ENCODE measurements at regions not wholly inside any gene's neighbourhood (a gene's known extent, or its start where the extent isn't known, plus 50 kb on each side); places are given as distances from the start of the nearest gene placed in this dataset.

DNA sequence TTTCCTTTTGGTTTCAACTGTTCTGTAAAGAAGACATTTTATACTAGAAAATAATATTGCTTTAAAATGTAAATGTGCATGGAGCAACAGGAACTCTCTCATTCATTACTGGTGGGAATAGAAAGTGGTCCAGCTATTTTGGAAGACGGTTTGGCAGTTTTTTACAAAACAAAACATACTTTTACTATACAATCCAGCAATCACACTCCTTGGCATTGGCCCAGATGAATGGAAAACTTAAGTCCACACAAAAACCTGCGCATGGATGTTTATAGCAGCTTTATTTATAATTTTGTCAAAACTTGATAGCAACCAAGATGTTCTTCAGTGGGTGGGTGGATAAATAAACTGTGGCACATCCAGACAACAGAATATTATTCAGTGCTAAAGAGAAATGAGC, 49.9 kb upstream of the SEPTIN5 start:
- TF ChIP-seq EZH2 (IDR thresholded peaks at IDR 0.05) (no peak), TCF7L2 (IDR thresholded peaks at IDR 0.05; ENCODE audit: borderline replicate concordance, extremely low read depth, insufficient read depth, insufficient read length) (no peak), EZH2phosphoT487 (IDR thresholded peaks at IDR 0.05; ENCODE audit: borderline replicate concordance) (no peak), POLR2A (IDR thresholded peaks at IDR 0.05; ENCODE audit: borderline replicate concordance, extremely low read depth, insufficient read depth, insufficient read length) (no peak), POLR2AphosphoS5 (IDR thresholded peaks at IDR 0.05; ENCODE audit: low read depth, low read length) (no peak), SRF (IDR thresholded peaks at IDR 0.05; ENCODE audit: low read depth) (no peak)
- TF ChIP-seq, protein P1, sequence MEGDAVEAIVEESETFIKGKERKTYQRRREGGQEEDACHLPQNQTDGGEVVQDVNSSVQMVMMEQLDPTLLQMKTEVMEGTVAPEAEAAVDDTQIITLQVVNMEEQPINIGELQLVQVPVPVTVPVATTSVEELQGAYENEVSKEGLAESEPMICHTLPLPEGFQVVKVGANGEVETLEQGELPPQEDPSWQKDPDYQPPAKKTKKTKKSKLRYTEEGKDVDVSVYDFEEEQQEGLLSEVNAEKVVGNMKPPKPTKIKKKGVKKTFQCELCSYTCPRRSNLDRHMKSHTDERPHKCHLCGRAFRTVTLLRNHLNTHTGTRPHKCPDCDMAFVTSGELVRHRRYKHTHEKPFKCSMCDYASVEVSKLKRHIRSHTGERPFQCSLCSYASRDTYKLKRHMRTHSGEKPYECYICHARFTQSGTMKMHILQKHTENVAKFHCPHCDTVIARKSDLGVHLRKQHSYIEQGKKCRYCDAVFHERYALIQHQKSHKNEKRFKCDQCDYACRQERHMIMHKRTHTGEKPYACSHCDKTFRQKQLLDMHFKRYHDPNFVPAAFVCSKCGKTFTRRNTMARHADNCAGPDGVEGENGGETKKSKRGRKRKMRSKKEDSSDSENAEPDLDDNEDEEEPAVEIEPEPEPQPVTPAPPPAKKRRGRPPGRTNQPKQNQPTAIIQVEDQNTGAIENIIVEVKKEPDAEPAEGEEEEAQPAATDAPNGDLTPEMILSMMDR (IDR thresholded peaks at IDR 0.05 in 2 of 3, conservative IDR thresholded peaks at IDR 0.05 in 1 of 3; ENCODE audit: borderline replicate concordance in 1 of 3, insufficient read depth in 1 of 3, low read depth in 2 of 3, low read length in 2 of 3) = no peak
